Hepatocyte (in vitro differentiated cells): ENCODE measurements at regions not wholly inside any gene's neighbourhood (a gene's known extent, or its start where the extent isn't known, plus 50 kb on each side); places are given as distances from the start of the nearest gene placed in this dataset.
A peak's percentile ranks its signal among the peaks of the same experiment; 100 is the strongest.

ENCODE experiments used
- EZH2 ChIP-seq: fragments of 200-600 bp; sonication (generic); IDR thresholded peaks from 2 replicates; pipeline ENCODE4 v1.6.1; 2016; ENCODE audit warnings: antibody characterized with exemption, mild to moderate bottlenecking, borderline replicate concordance
- EZH2phosphoT487 ChIP-seq: fragments of 200-600 bp; sonication (generic); IDR thresholded peaks from one replicate; pipeline ENCODE4 v1.6.1; 2018; ENCODE audit warnings: antibody characterized with exemption, mild to moderate bottlenecking, low read depth, moderate library complexity; ENCODE audit not compliant: unreplicated experiment, severe bottlenecking
- TF ChIP-seq, protein P1 (sequence below): fragments of 200-600 bp; sonication (generic); IDR thresholded peaks from 2 replicates; pipeline ENCODE4 v1.5.1; 2016; ENCODE audit warnings: antibody characterized with exemption, mild to moderate bottlenecking; ENCODE audit not compliant: poor library complexity

DNA sequence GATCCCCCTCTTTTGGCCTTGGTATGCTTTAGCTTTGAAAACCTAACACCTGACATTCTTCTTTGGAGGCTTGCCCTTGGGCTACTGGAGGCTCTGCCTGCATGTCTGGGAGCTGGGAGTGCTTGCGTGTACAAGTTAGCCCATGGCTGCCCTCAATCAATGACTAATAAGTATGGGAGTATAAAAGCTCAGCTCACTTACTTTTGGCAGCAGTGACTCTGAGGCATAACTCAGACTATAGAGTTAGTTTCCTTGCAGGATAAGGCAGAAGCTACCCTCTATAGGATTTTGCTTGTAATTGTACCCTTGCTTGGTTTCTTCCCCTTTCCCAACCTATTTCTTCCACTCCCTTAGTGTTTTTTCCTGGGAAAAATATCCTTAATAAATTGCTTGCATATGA is 247.9 kb downstream of the PPP1R2C start:
- TF ChIP-seq, protein P1, sequence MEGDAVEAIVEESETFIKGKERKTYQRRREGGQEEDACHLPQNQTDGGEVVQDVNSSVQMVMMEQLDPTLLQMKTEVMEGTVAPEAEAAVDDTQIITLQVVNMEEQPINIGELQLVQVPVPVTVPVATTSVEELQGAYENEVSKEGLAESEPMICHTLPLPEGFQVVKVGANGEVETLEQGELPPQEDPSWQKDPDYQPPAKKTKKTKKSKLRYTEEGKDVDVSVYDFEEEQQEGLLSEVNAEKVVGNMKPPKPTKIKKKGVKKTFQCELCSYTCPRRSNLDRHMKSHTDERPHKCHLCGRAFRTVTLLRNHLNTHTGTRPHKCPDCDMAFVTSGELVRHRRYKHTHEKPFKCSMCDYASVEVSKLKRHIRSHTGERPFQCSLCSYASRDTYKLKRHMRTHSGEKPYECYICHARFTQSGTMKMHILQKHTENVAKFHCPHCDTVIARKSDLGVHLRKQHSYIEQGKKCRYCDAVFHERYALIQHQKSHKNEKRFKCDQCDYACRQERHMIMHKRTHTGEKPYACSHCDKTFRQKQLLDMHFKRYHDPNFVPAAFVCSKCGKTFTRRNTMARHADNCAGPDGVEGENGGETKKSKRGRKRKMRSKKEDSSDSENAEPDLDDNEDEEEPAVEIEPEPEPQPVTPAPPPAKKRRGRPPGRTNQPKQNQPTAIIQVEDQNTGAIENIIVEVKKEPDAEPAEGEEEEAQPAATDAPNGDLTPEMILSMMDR: peak; percentile 37
- no peak for TF ChIP-seq EZH2
- TF ChIP-seq EZH2phosphoT487: no peak
